T-helper 17 cell (primary cell): ENCODE measurements at regions not wholly inside any gene's neighbourhood (a gene's known extent, or its start where the extent isn't known, plus 50 kb on each side); places are given as distances from the start of the nearest gene placed in this dataset.
"Not testable (repeated sequence)": the region's sequence is repeated elsewhere in the genome, so short reads cannot be mapped to it uniquely, and the experiment has no call there.

Experiments used
- ATAC-seq: fragments of 150-1000 bp; cut with Tn5 transposase; 2 replicates; pipeline ENCODE4 v1.10.0; 2021; ENCODE audit warnings: mild to moderate bottlenecking, moderate library complexity
- DNase-seq, 3 donors: peaks; one replicate each; pipeline versions ENCODE4 v3.0.0 to v3.0.0-alpha.2; 2020 to 2021
- H3K9me3 ChIP-seq: one replicate; pipeline ENCODE4 v1.7.0; 2013; ENCODE audit warnings: low read length, mild to moderate bottlenecking; ENCODE audit not compliant: control insufficient read depth, poor library complexity, severe bottlenecking
- H3K27ac Mint-ChIP-seq: one replicate; pipeline ENCODE4 v1.8.0; 2022; ENCODE audit warnings: mild to moderate bottlenecking, moderate library complexity, mixed read lengths
- H3K27me3 Mint-ChIP-seq: one replicate; pipeline ENCODE4 v1.8.0; 2022; ENCODE audit warnings: mixed read lengths
- H3K36me3 Mint-ChIP-seq: one replicate; pipeline ENCODE4 v1.8.0; 2022; ENCODE audit warnings: low read depth, mixed read lengths
- H3K4me1 Mint-ChIP-seq: one replicate; pipeline ENCODE4 v1.8.0; 2022; ENCODE audit warnings: mild to moderate bottlenecking, mixed read lengths
- H3K4me3 Mint-ChIP-seq: one replicate; pipeline ENCODE4 v1.8.0; 2022; ENCODE audit warnings: mild to moderate bottlenecking, moderate library complexity, mixed read lengths

DNA sequence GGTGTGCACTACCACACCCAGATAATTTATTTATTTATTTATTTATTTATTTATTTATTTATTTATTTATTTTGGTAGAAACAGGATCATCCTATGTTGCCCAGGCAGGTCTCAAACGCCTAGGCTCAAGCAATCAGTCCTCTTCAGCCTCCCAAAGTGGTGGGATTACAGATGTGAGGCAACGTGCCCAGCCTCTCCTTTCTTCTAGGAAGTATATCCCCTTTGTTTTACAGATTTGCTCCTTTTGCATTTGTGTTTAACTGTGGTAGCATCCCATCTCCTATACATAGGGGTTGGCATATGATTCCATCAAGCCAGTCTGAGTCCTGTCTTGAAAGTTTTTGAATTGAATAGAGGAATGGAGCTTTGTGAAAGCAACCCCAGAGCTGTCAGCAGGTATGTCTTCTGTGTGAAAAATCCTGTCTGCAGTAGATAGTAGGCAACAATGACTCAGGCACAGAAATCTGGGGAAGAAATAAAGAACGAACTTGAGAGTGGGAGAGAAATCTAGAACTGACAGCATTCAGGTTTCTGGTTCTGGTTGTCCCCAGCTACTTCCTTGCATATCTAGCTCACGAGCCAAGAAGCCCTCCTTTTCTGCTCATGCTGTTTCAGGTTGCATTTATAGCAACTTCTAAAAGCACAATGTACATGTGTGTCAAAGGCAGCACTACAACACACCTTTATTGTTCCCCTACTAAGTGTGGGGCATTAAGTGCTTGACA lies 113.7 kb upstream of the LSM6 start:
- no peaks in the 10 kb centered on the region for H3K9me3 ChIP-seq
- Mint-ChIP-seq H3K4me3 (no peak overlapping the region), H3K27me3 (peaks cover 21% of the 10 kb centered on the region), H3K27ac (no peak overlapping the region), H3K4me1 (peaks cover 3% of the 10 kb centered on the region), H3K36me3 (no peaks in the 10 kb centered on the region)
- ATAC-seq (no peak), DNase-seq (no peak)

GRCh38 chr4:146059865-146060264 lies 115.7 kb upstream of the LSM6 start:
- H3K27me3 Mint-ChIP-seq = peaks cover 27% of the 10 kb centered on the region
- H3K36me3 Mint-ChIP-seq = peaks cover 2% of the 10 kb centered on the region
- H3K4me3 Mint-ChIP-seq = no peak overlapping the region
- DNase-seq = no peak
- no peak overlapping the region for H3K27ac Mint-ChIP-seq
- H3K4me1 Mint-ChIP-seq = peaks cover 3% of the 10 kb centered on the region
- peak; percentile 84 for ATAC-seq
- no peaks in the 10 kb centered on the region for H3K9me3 ChIP-seq

GRCh38 chr4:146059151-146059550 lies 116.4 kb upstream of the LSM6 start:
- Mint-ChIP-seq H3K4me1 (peaks cover 5% of the 10 kb centered on the region), H3K27ac (no peak overlapping the region), H3K4me3 (no peak overlapping the region), H3K36me3 (peaks cover 2% of the 10 kb centered on the region), H3K27me3 (peaks cover 21% of the 10 kb centered on the region)
- peak; percentile 43 for ATAC-seq
- H3K9me3 ChIP-seq = no peaks in the 10 kb centered on the region
- no peak for DNase-seq

DNA sequence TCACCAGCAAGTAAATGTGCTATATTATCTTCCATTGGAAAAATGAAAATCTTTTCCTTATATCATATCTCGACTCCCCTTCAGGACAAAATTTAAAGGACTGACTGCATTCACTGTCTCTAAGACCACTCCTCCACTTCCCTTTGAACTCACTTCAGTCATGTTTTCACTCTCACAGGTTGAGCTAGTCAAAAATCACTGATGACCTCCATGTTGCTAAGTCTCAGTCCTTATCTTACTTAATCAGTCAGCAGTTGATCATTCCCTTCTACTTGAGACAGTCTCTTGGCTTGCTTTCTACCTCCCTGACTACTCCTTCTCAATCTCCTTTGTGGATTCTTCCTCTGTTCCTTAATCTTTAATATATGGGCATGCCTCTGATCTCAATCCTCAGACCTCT lies 117.0 kb upstream of the LSM6 start:
- ATAC-seq (no peak), DNase-seq (no peak)
- H3K27me3 Mint-ChIP-seq = peaks cover 15% of the 10 kb centered on the region
- H3K4me1 Mint-ChIP-seq = peaks cover 4% of the 10 kb centered on the region
- H3K27ac Mint-ChIP-seq = no peak overlapping the region
- H3K36me3 Mint-ChIP-seq = peaks cover 2% of the 10 kb centered on the region
- H3K4me3 Mint-ChIP-seq = no peak overlapping the region
- no peaks in the 10 kb centered on the region for H3K9me3 ChIP-seq

- H3K36me3 Mint-ChIP-seq = peaks cover 2% of the 10 kb centered on the region
- no peak overlapping the region for H3K27ac Mint-ChIP-seq
- ATAC-seq (no peak), DNase-seq (no peak)
- H3K4me3 Mint-ChIP-seq = no peak overlapping the region
- H3K4me1 Mint-ChIP-seq = peaks cover 2% of the 10 kb centered on the region
- peaks cover 6% of the 10 kb centered on the region for H3K27me3 Mint-ChIP-seq
- H3K9me3 ChIP-seq = no peaks in the 10 kb centered on the region
These were observed 116.1 kb upstream of the ZNF827 start for GRCh38 chr4:146054676-146055075.

DNA sequence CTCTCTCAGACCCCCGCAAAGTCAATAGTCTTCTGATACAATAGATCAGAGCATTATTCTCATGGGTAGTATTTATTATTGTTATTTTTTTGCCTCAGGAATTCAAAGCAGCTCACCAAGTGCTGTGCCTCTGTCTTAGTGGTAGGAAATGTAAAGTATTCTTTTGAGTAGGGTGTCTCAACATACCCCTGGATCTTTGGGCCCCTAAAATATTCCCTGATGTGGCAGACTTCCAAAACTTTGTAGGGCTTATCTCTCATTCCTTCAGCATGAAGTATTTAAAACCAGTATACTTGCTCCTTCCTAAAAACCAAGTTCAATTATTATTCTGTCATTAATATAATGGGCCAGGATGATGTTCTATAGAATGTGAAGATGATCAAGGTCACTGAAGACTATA lies 115.3 kb upstream of the ZNF827 start:
- peaks cover 6% of the 10 kb centered on the region for H3K27me3 Mint-ChIP-seq
- ATAC-seq = no peak

GRCh38 chr4:146051728-146052391 lies 113.2 kb upstream of the ZNF827 start:
- DNase-seq = no peak
- no peak overlapping the region for H3K4me3 Mint-ChIP-seq
- H3K36me3 Mint-ChIP-seq = peaks cover 4% of the 10 kb centered on the region
- H3K9me3 ChIP-seq = no peaks in the 10 kb centered on the region
- H3K4me1 Mint-ChIP-seq = peaks cover 2% of the 10 kb centered on the region
- H3K27ac Mint-ChIP-seq = no peak overlapping the region
- H3K27me3 Mint-ChIP-seq = peaks cover 11% of the 10 kb centered on the region
- ATAC-seq = no peak

More for the DNA sequence above, 115.3 kb upstream of the ZNF827 start:
- no peaks in the 10 kb centered on the region for H3K9me3 ChIP-seq
- H3K4me1 Mint-ChIP-seq = peaks cover 2% of the 10 kb centered on the region
- H3K27ac Mint-ChIP-seq = no peak overlapping the region
- peaks cover 2% of the 10 kb centered on the region for H3K36me3 Mint-ChIP-seq
- no peak for DNase-seq
- H3K4me3 Mint-ChIP-seq = no peak overlapping the region

DNA sequence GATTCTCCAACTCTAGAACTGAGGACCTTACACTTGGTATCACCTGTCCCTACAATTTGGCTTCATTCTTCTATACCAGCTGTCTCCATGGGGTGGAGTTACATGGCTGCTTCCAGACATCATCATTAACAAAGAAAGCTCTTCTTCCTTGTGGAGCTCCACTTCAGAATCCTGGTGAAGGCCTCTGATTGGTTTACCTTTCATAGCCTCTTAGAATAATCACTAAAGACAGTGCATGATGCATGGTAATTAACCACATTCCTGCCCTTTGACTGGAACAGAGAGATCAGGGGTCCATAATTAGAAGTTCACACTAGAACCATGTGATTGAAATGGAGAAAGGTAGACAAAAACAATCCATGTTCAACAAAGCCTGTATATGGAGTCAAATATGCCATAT lies 112.6 kb upstream of the ZNF827 start:
- Mint-ChIP-seq H3K4me1 (peaks cover 2% of the 10 kb centered on the region), H3K27me3 (peaks cover 11% of the 10 kb centered on the region), H3K27ac (no peak overlapping the region), H3K36me3 (peaks cover 4% of the 10 kb centered on the region), H3K4me3 (no peak overlapping the region)
- no peak for ATAC-seq
- H3K9me3 ChIP-seq = no peaks in the 10 kb centered on the region
- no peak for DNase-seq

GRCh38 chr4:146049802-146050201 lies 111.2 kb upstream of the ZNF827 start:
- no peaks in the 10 kb centered on the region for H3K9me3 ChIP-seq
- Mint-ChIP-seq H3K27ac (no peak overlapping the region), H3K4me1 (peaks cover 2% of the 10 kb centered on the region), H3K36me3 (peaks cover 2% of the 10 kb centered on the region), H3K27me3 (peaks cover 5% of the 10 kb centered on the region), H3K4me3 (no peak overlapping the region)
- ATAC-seq (peak; percentile 57), DNase-seq (no peak)

- not testable (repeated sequence) for DNase-seq, H3K36me3 Mint-ChIP-seq, H3K4me1 Mint-ChIP-seq, H3K4me3 Mint-ChIP-seq, H3K27ac Mint-ChIP-seq, H3K27me3 Mint-ChIP-seq, H3K9me3 ChIP-seq, ATAC-seq
These were observed 109.1 kb upstream of the ZNF827 start for GRCh38 chr4:146047768-146048167.

GRCh38 chr4:146041139-146042004 lies 102.7 kb upstream of the ZNF827 start:
- Mint-ChIP-seq H3K4me1 (no peaks in the 10 kb centered on the region), H3K36me3 (no peaks in the 10 kb centered on the region), H3K27ac (no peak overlapping the region), H3K27me3 (no peaks in the 10 kb centered on the region), H3K4me3 (no peak overlapping the region)
- ATAC-seq (no peak), DNase-seq (no peak)
- H3K9me3 ChIP-seq = no peaks in the 10 kb centered on the region

- Mint-ChIP-seq H3K4me3 (no peak overlapping the region), H3K4me1 (no peaks in the 10 kb centered on the region), H3K36me3 (no peaks in the 10 kb centered on the region), H3K27me3 (no peaks in the 10 kb centered on the region), H3K27ac (no peak overlapping the region)
- H3K9me3 ChIP-seq = no peaks in the 10 kb centered on the region
- ATAC-seq (no peak), DNase-seq (no peak)
These were observed 102.0 kb upstream of the ZNF827 start for GRCh38 chr4:146040623-146041022.

- ATAC-seq = no peak
- H3K9me3 ChIP-seq = no peaks in the 10 kb centered on the region
- Mint-ChIP-seq H3K27me3 (peaks cover 32% of the 10 kb centered on the region), H3K27ac (no peak overlapping the region), H3K36me3 (no peaks in the 10 kb centered on the region), H3K4me3 (no peak overlapping the region), H3K4me1 (peaks cover 7% of the 10 kb centered on the region)
- DNase-seq = no peak
These were observed 94.5 kb upstream of the ZNF827 start for GRCh38 chr4:146033149-146033548.
